Tibial artery (tissue), 4 donors: ENCODE measurements at regions not wholly inside any gene's neighbourhood (a gene's known extent, or its start where the extent isn't known, plus 50 kb on each side); places are given as distances from the start of the nearest gene placed in this dataset.

Experiments used
- DNase-seq, 2 donors: peaks; one replicate each; pipeline ENCODE4 v3.0.0-alpha.2; 2019
- H3K27ac ChIP-seq, 2 donors: fragments of 200-600 bp; sonication (generic) in 1 of 2; 1 replicate in 1 of 2; 2 replicates in 1 of 2; pipeline ENCODE4 v1.5.1; 2018 to 2019; ENCODE audit warnings: mild to moderate bottlenecking in 1 of 2
- H3K27me3 ChIP-seq, 2 donors: fragments of 200-600 bp; sonication (generic) in 1 of 2; one replicate each; pipeline versions ENCODE4 v1.5.1 to v1.6.0; 2016 to 2019
- H3K36me3 ChIP-seq, 3 donors: fragments of 200-600 bp; sonication (generic) in 2 of 3; one replicate each; pipeline ENCODE4 v1.5.1; 2016 to 2019; ENCODE audit warnings: mild to moderate bottlenecking in 2 of 3
- H3K4me1 ChIP-seq, 4 donors: fragments of 200-600 bp; sonication (generic) in 2 of 4; 1 replicate in 3 of 4; 2 replicates in 1 of 4; pipeline ENCODE4 v1.5.1; 2016 to 2019
- H3K4me3 ChIP-seq, 2 donors: fragments of 200-600 bp; sonication (generic) in 1 of 2; 1 replicate in 1 of 2; 2 replicates in 1 of 2; pipeline ENCODE4 v1.5.1; 2018 to 2019; ENCODE audit warnings: mild to moderate bottlenecking in 2 of 2
- H3K9me3 ChIP-seq, 3 donors: fragments of 200-600 bp; sonication (generic) in 1 of 3; one replicate each; pipeline ENCODE4 v1.5.1; 2016 to 2019
- CTCF ChIP-seq, 2 experiments: fragments of 200-600 bp in 1 of 2; fragments of 450-650 bp in 1 of 2; IDR thresholded peaks; one replicate each; pipeline ENCODE4 v1.5.1; 2017 to 2019; ENCODE audit warnings: antibody characterized with exemption in 2 of 2, mild to moderate bottlenecking in 1 of 2, moderate library complexity in 1 of 2
- intact Hi-C: fragments of 100-400 bp; cut with DNase I; formaldehyde crosslinking; loops from one replicate; pipeline ENCODE4 v1.15.0; 2023; ENCODE audit warnings: low total_unique reads

GRCh38 chr14:82438436-82438835 is 904.8 kb upstream of the SEL1L start:
- no peak for TF ChIP-seq CTCF (IDR thresholded peaks at IDR 0.05)
- H3K4me1 ChIP-seq = no peaks in the 10 kb centered on the region
- H3K4me3 ChIP-seq = no peak overlapping the region
- H3K27me3 ChIP-seq = no peaks in the 10 kb centered on the region
- no peaks in the 10 kb centered on the region for H3K36me3 ChIP-seq
- intact Hi-C loops = no loop called here
- H3K27ac ChIP-seq = no peak overlapping the region
- no peak for DNase-seq
- H3K9me3 ChIP-seq = no peaks in the 10 kb centered on the region

- no peak overlapping the region for H3K27ac ChIP-seq
- no peak for TF ChIP-seq CTCF (IDR thresholded peaks at IDR 0.05)
- no peaks in the 10 kb centered on the region for H3K27me3 ChIP-seq
- H3K4me3 ChIP-seq = no peak overlapping the region
- no peaks in the 10 kb centered on the region for H3K9me3 ChIP-seq
- no peak for DNase-seq
- H3K36me3 ChIP-seq = no peaks in the 10 kb centered on the region
- intact Hi-C loops = no loop called here
- no peaks in the 10 kb centered on the region for H3K4me1 ChIP-seq
These were observed 907.6 kb upstream of the SEL1L start for GRCh38 chr14:82441270-82441669.

- no peak for DNase-seq
- Histone ChIP-seq H3K4me1 (no peaks in the 10 kb centered on the region), H3K4me3 (no peak overlapping the region), H3K27ac (no peak overlapping the region), H3K27me3 (no peaks in the 10 kb centered on the region), H3K36me3 (no peaks in the 10 kb centered on the region), H3K9me3 (no peaks in the 10 kb centered on the region)
- no peak for TF ChIP-seq CTCF (IDR thresholded peaks at IDR 0.05)
- intact Hi-C loops = no loop called here
These were observed 912.3 kb upstream of the SEL1L start for GRCh38 chr14:82445810-82446570.

GRCh38 chr14:82447586-82447985 is 913.9 kb upstream of the SEL1L start:
- no peaks in the 10 kb centered on the region for H3K36me3 ChIP-seq
- no peaks in the 10 kb centered on the region for H3K4me1 ChIP-seq
- H3K27ac ChIP-seq = no peak overlapping the region
- H3K4me3 ChIP-seq = no peak overlapping the region
- no peak for TF ChIP-seq CTCF (IDR thresholded peaks at IDR 0.05)
- intact Hi-C loops = no loop called here
- H3K27me3 ChIP-seq = no peaks in the 10 kb centered on the region
- H3K9me3 ChIP-seq = no peaks in the 10 kb centered on the region
- no peak for DNase-seq

- no peak overlapping the region for H3K4me3 ChIP-seq
- no peaks in the 10 kb centered on the region for H3K36me3 ChIP-seq
- no peaks in the 10 kb centered on the region for H3K4me1 ChIP-seq
- intact Hi-C loops = no loop called here
- H3K27me3 ChIP-seq = no peaks in the 10 kb centered on the region
- H3K27ac ChIP-seq = no peak overlapping the region
- H3K9me3 ChIP-seq = no peaks in the 10 kb centered on the region
- no peak for TF ChIP-seq CTCF (IDR thresholded peaks at IDR 0.05)
- DNase-seq = no peak
These were observed 916.3 kb upstream of the SEL1L start for GRCh38 chr14:82449926-82450468.
